RWPE1 (cell line): ENCODE measurements at regions not wholly inside any gene's neighbourhood (a gene's known extent, or its start where the extent isn't known, plus 50 kb on each side); places are given as distances from the start of the nearest gene placed in this dataset.

Experiments
- CTCF ChIA-PET: fragments of 350-600 bp; sonication (Branson Sonifier 250); formaldehyde crosslinking; extraction: SDS; loops from one replicate; lab custom pipeline; 2021; lab: Yijun Ruan, JAX
- POLR2A ChIA-PET: fragments of 400-600 bp; formaldehyde crosslinking; extraction: SDS; loops from one replicate; lab custom pipeline; 2020; ENCODE audit warnings: antibody characterized with exemption; ENCODE audit not compliant: low non-redundant PET; lab: Yijun Ruan, JAX
- DNase-seq: peaks from one replicate; pipeline ENCODE4 v3.0.0; 2012; ENCODE audit warnings: low spot score
- H3K27ac ChIP-seq: fragments of 450-650 bp; 2 replicates; pipeline ENCODE4 v1.5.1; 2017
- CTCF ChIP-seq: fragments of 450-650 bp; conservative IDR thresholded peaks from 2 replicates; pipeline ENCODE4 v1.5.1; 2017; ENCODE audit warnings: low read depth, mild to moderate bottlenecking

- H3K27ac ChIP-seq: peak overlapping the region; percentile 37; the same call in 1 of the 2 replicates
- ChIA-PET CTCF (no interaction called here), POLR2A (no interaction called here)
- DNase-seq: peak; percentile 44
- TF ChIP-seq CTCF: no peak
Observed at GRCh38 chr4:30802622-30803323, 82.6 kb downstream of the PCDH7 start.

GRCh38 chr4:30808276-30808675, 88.1 kb downstream of the PCDH7 start:
- ChIA-PET CTCF (no interaction called here), POLR2A (no interaction called here)
- TF ChIP-seq CTCF: no peak
- H3K27ac ChIP-seq: no peak overlapping the region
- no peak for DNase-seq

- POLR2A ChIA-PET: no interaction called here
- CTCF ChIA-PET: no interaction called here
- H3K27ac ChIP-seq: no peak overlapping the region
- TF ChIP-seq CTCF: no peak
- no peak for DNase-seq
Observed at GRCh38 chr4:30811296-30811695, 91.1 kb downstream of the PCDH7 start.

- ChIA-PET CTCF (no interaction called here), POLR2A (no interaction called here)
- TF ChIP-seq CTCF: no peak
- DNase-seq: no peak
- no peak overlapping the region for H3K27ac ChIP-seq
Observed at GRCh38 chr4:30815685-30816084, 95.5 kb downstream of the PCDH7 start.

- ChIA-PET POLR2A (no interaction called here), CTCF (no interaction called here)
- no peak for TF ChIP-seq CTCF
- DNase-seq: no peak
- no peak overlapping the region for H3K27ac ChIP-seq
Observed at GRCh38 chr4:30817447-30817846, 97.3 kb downstream of the PCDH7 start.

- ChIA-PET CTCF (no interaction called here), POLR2A (no interaction called here)
- no peak for TF ChIP-seq CTCF
- no peak overlapping the region for H3K27ac ChIP-seq
- no peak for DNase-seq
Observed at GRCh38 chr4:30818541-30818940, 98.4 kb downstream of the PCDH7 start.
